ENCODE measurements at regions not wholly inside any gene's neighbourhood (a gene's known extent, or its start where the extent isn't known, plus 50 kb on each side); places are given as distances from the start of the nearest gene placed in this dataset.

GRCh38 chr4:10753336-10753735, 68.8 kb upstream of the CLNK start:
- Histone ChIP-seq H3K27ac (ENCODE audit: low read depth, low read length, poor library complexity, severe bottlenecking) (no peak overlapping the region), H3K79me2 (ENCODE audit: insufficient read depth, low read depth, low read length) (no peaks in the 10 kb centered on the region), H3K36me3 (ENCODE audit: insufficient read depth, low read length) (no peaks in the 10 kb centered on the region), H2AFZ (ENCODE audit: low read length) (no peak overlapping the region), H3K4me1 (ENCODE audit: insufficient read depth, low read length, poor library complexity, severe bottlenecking) (no peaks in the 10 kb centered on the region), H3K4me3 (ENCODE audit: low read depth, low read length, poor library complexity, severe bottlenecking) (no peak overlapping the region), H4K20me1 (ENCODE audit: insufficient read depth, low read length) (no peaks in the 10 kb centered on the region), H3K9me2 (ENCODE audit: insufficient read depth, low read length) (no peaks in the 10 kb centered on the region), H3K9me3 (ENCODE audit: low read length) (no peaks in the 10 kb centered on the region), H3K4me2 (ENCODE audit: low read length) (no peak overlapping the region)
- ChIA-PET POLR2A (no interaction called here), CTCF (ENCODE audit: unreplicated experiment) (no interaction called here)
- intact Hi-C loops (cut with micrococcal nuclease; ENCODE audit: unreplicated experiment) = no loop called here
- TF ChIP-seq, protein P1, sequence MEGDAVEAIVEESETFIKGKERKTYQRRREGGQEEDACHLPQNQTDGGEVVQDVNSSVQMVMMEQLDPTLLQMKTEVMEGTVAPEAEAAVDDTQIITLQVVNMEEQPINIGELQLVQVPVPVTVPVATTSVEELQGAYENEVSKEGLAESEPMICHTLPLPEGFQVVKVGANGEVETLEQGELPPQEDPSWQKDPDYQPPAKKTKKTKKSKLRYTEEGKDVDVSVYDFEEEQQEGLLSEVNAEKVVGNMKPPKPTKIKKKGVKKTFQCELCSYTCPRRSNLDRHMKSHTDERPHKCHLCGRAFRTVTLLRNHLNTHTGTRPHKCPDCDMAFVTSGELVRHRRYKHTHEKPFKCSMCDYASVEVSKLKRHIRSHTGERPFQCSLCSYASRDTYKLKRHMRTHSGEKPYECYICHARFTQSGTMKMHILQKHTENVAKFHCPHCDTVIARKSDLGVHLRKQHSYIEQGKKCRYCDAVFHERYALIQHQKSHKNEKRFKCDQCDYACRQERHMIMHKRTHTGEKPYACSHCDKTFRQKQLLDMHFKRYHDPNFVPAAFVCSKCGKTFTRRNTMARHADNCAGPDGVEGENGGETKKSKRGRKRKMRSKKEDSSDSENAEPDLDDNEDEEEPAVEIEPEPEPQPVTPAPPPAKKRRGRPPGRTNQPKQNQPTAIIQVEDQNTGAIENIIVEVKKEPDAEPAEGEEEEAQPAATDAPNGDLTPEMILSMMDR (conservative IDR thresholded peaks at IDR 0.05; ENCODE audit: low read length) = no peak
- TF ChIP-seq EZH2phosphoT487 (IDR thresholded peaks at IDR 0.05; ENCODE audit: borderline replicate concordance, low read depth, low read length) = no peak
- BruUV-seq (replicated peaks) = no TSS peak
- DNase-seq (ENCODE audit: low spot score) = no peak

DNA sequence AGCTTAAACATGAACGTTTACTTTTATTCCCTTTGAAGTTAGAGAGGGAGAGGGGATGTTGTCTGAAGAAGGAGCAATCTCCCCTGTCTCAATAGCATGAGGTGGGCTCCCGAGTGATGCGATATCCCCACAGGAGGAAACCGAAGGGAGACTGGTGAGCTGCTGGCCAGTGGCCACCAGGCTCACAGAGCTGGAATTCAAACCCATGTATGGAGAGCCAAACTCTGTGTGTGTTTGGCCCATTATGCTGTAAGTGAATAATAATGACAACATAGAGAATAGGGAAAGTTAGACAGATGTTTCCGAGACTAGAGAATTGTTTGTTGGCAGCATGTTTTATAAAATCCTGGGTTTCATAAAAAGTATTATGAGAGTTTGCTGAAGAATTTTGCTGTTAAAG, 66.1 kb upstream of the CLNK start:
- no TSS peak for BruUV-seq (replicated peaks)
- CTCF ChIA-PET (ENCODE audit: unreplicated experiment) = no interaction called here
- H4K20me1 ChIP-seq (ENCODE audit: insufficient read depth, low read length) = no peaks in the 10 kb centered on the region

GRCh38 chr4:10747186-10747585, 62.6 kb upstream of the CLNK start:
- H3K4me3 ChIP-seq (ENCODE audit: low read depth, low read length, poor library complexity, severe bottlenecking) = no peak overlapping the region
- no peaks in the 10 kb centered on the region for H3K9me3 ChIP-seq (ENCODE audit: low read length)
- H3K4me1 ChIP-seq (ENCODE audit: insufficient read depth, low read length, poor library complexity, severe bottlenecking) = peaks cover 14% of the 10 kb centered on the region
- BruUV-seq (replicated peaks) = no TSS peak
- H3K79me2 ChIP-seq (ENCODE audit: insufficient read depth, low read depth, low read length) = no peaks in the 10 kb centered on the region
- no peak overlapping the region for H3K27ac ChIP-seq (ENCODE audit: low read depth, low read length, poor library complexity, severe bottlenecking)
- no peaks in the 10 kb centered on the region for H3K36me3 ChIP-seq (ENCODE audit: insufficient read depth, low read length)
- ChIA-PET CTCF (ENCODE audit: unreplicated experiment) (no interaction called here), POLR2A (no interaction called here)
- H2AFZ ChIP-seq (ENCODE audit: low read length) = peak overlapping the region; percentile 35; the same call in 1 of the 2 replicates
- no peaks in the 10 kb centered on the region for H4K20me1 ChIP-seq (ENCODE audit: insufficient read depth, low read length)
- intact Hi-C loops (cut with micrococcal nuclease; ENCODE audit: unreplicated experiment) = no loop called here
- TF ChIP-seq EZH2phosphoT487 (IDR thresholded peaks at IDR 0.05; ENCODE audit: borderline replicate concordance, low read depth, low read length) = no peak
- TF ChIP-seq, protein P1 (conservative IDR thresholded peaks at IDR 0.05; ENCODE audit: low read length) = no peak
- H3K9me2 ChIP-seq (ENCODE audit: insufficient read depth, low read length) = no peaks in the 10 kb centered on the region
- DNase-seq (ENCODE audit: low spot score) = peak; percentile 16
- H3K4me2 ChIP-seq (ENCODE audit: low read length) = 0 out of 2 replicates have a peak overlapping the region, but pooled peaks have one; percentile 4

More for the DNA sequence above, 66.1 kb upstream of the CLNK start:
- H2AFZ ChIP-seq (ENCODE audit: low read length) = no peak overlapping the region
- H3K4me2 ChIP-seq (ENCODE audit: low read length) = no peak overlapping the region
- H3K9me3 ChIP-seq (ENCODE audit: low read length) = no peaks in the 10 kb centered on the region
- TF ChIP-seq, protein P1 (conservative IDR thresholded peaks at IDR 0.05; ENCODE audit: low read length) = no peak
- no peak for TF ChIP-seq EZH2phosphoT487 (IDR thresholded peaks at IDR 0.05; ENCODE audit: borderline replicate concordance, low read depth, low read length)
- H3K79me2 ChIP-seq (ENCODE audit: insufficient read depth, low read depth, low read length) = no peaks in the 10 kb centered on the region
- no peak for DNase-seq (ENCODE audit: low spot score)
- POLR2A ChIA-PET = interaction anchor here (1.1 kb wide), 1 partner anchor 24 kb away, joined by 3 read pairs; no protein-coding TSS in a partner anchor
- H3K4me3 ChIP-seq (ENCODE audit: low read depth, low read length, poor library complexity, severe bottlenecking) = no peak overlapping the region
- no peaks in the 10 kb centered on the region for H3K36me3 ChIP-seq (ENCODE audit: insufficient read depth, low read length)
- H3K4me1 ChIP-seq (ENCODE audit: insufficient read depth, low read length, poor library complexity, severe bottlenecking) = no peaks in the 10 kb centered on the region
- intact Hi-C loops (cut with micrococcal nuclease; ENCODE audit: unreplicated experiment) = no loop called here
- H3K9me2 ChIP-seq (ENCODE audit: insufficient read depth, low read length) = no peaks in the 10 kb centered on the region
- no peak overlapping the region for H3K27ac ChIP-seq (ENCODE audit: low read depth, low read length, poor library complexity, severe bottlenecking)
